ENCODE measurements at regions not wholly inside any gene's neighbourhood (a gene's known extent, or its start where the extent isn't known, plus 50 kb on each side); places are given as distances from the start of the nearest gene placed in this dataset.

- TF ChIP-seq ZBTB20 (tag by site-specific recombination; IDR thresholded peaks at IDR 0.05) (no peak), ZNF426 (tag by site-specific recombination; IDR thresholded peaks at IDR 0.05) (no peak), ZNF341 (tag by site-specific recombination; IDR thresholded peaks at IDR 0.05; ENCODE audit: low read depth) (no peak), ZSCAN18 (tag by site-specific recombination; IDR thresholded peaks at IDR 0.05) (no peak), TSHZ1 (tag by site-specific recombination; IDR thresholded peaks at IDR 0.05; ENCODE audit: borderline replicate concordance) (no peak), CTCF (tag by site-specific recombination; IDR thresholded peaks at IDR 0.05) (no peak), REST (tag by site-specific recombination; IDR thresholded peaks at IDR 0.05) (no peak), ZNF692 (tag by site-specific recombination; IDR thresholded peaks at IDR 0.05) (no peak)
Measured at GRCh38 chrX:140040386-140040785, 75.1 kb upstream of the CXorf66 start.

Measured in HEK293 (cell line).